H7 (cell line): ENCODE measurements at regions not wholly inside any gene's neighbourhood (a gene's known extent, or its start where the extent isn't known, plus 50 kb on each side); places are given as distances from the start of the nearest gene placed in this dataset.

ENCODE experiments used
- DNase-seq: peaks from one replicate; pipeline ENCODE4 v3.0.0; 2012
- H3K27me3 ChIP-seq: 2 replicates; pipeline ENCODE4 v1.6.0; 2011; ENCODE audit warnings: mild to moderate bottlenecking, low read length; ENCODE audit not compliant: control insufficient read depth, insufficient read depth
- H3K36me3 ChIP-seq: replicated peaks from 2 replicates; pipeline ENCODE4 v1.5.1; 2011; ENCODE audit warnings: low read length; ENCODE audit not compliant: control insufficient read depth, insufficient read depth
- H3K4me3 ChIP-seq: 2 replicates; pipeline ENCODE4 v1.5.1; 2011; ENCODE audit warnings: low read depth, mild to moderate bottlenecking, control low read depth, low read length, moderate library complexity; ENCODE audit not compliant: insufficient read depth

- peak; percentile 1 for DNase-seq
- Histone ChIP-seq H3K27me3 (no peaks in the 10 kb centered on the region), H3K4me3 (no peak overlapping the region), H3K36me3 (no peaks in the 10 kb centered on the region)
These were observed 327.8 kb upstream of the CXorf51B start for GRCh38 chrX:146481735-146482134.
